Kidney tubule cell (primary cell): ENCODE measurements at regions not wholly inside any gene's neighbourhood (a gene's known extent, or its start where the extent isn't known, plus 50 kb on each side); places are given as distances from the start of the nearest gene placed in this dataset.
"Not testable (repeated sequence)": the region's sequence is repeated elsewhere in the genome, so short reads cannot be mapped to it uniquely, and the experiment has no call there.

Source experiments
- DNase-seq: peaks from one replicate; pipeline ENCODE4 v3.0.0-alpha.2; 2018; ENCODE audit warnings: low spot score

DNA sequence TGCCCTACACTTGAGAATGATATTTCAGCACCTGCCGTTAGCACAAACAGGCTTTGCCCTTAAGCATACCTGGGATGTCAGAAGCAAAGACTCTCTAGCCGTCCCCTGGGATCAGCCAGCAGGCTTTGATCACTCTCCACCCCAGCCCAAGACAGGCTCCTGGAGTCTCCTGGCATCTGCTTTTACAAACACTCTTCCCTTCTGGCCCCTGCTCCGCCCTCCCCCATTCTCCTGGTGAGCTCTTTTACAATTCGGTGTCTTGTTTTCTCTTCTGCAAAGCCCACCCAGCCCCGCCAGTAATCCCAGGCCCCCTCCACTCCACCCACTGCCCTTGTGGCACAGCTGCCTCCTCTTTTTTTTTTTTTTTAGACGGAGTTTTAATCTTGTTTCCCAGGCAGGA is 50.4 kb downstream of the KATNIP start:
- no peak for DNase-seq

DNA sequence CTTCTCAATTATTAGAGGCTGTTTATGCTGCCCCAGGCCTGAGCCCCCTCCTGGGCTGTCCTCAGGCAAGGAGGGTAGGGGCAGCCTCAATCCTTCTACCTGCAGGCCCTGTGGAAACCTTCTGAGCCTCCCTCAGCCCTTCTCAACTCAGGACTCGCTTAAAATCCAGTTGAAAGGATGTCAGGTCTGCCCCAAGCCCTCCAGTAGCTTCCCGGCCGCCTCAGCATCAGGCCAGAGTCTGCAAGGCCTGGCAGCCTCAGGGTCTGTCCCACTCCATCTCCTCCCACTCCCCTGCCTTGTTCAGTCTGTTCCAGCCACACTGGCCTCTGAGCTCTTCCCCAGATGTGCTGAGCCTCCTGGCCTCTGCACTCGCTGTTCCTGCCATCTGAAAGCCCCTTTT is 52.2 kb downstream of the KATNIP start:
- DNase-seq, result no peak

- peak; percentile 55 for DNase-seq
Observed at GRCh38 chr16:27605500-27606106, 55.7 kb downstream of the KATNIP start.

DNA sequence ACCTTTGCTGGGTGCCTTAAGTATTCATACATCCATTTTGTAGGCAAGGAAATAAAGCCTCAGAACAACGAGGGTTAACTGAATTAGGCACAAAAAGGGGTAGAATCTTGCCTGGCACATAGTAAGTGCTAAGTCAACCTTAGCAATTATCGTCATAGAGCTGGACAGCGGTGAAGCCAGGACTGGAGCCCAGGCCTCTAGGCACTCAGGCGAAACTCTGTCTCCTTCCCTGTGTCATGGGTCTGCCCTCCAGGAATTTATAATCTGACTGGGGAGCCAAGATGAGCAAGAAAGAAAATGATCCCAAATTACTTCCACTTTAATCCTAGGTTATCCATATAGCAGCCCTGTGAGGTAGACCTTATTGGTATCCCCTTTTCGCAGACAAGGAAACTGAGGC is 61.4 kb downstream of the KATNIP start:
- peak; percentile 81 for DNase-seq

GRCh38 chr16:27613238-27613791 is 63.4 kb downstream of the KATNIP start:
- no peak for DNase-seq

DNA sequence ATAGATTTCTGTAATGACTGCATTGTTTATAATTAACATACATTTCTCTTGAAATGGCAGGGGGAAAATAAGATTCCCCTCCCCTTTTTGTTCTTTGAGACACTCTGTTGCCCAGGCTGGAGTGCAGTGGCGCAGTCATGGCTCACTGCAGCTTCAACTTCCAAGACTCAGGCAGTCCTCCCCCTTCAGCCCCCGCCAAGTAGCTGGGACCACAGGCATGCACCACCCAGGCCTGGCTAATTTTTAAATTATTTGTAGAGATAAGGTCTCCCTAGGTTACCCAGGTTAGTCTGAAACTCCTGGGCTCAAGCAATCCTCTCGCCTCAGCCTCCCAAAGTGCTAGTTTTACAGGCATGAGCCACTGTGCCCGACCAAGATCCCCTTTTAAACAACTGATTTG is 67.7 kb downstream of the KATNIP start:
- peak; percentile 54 for DNase-seq

DNA sequence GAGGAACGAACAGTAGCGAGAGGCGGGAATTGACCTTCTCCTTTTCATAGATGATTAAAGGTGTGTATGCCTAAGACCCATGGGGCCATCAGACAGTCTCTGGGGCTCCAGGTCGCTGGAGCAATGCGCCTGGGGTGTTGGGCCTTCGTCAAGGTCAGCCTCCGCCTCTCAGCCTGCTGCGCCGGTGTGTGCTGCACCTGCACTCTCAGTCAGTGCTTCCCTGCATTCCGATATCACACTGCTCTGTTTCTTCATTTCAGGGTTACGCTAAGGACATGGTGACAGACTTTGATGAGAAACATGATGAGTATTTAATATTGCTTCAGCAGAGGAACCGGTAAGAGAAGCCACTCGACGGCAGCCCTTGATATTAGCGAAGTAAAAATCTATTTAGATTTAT is 68.2 kb downstream of the KATNIP start:
- no peak for DNase-seq

DNA sequence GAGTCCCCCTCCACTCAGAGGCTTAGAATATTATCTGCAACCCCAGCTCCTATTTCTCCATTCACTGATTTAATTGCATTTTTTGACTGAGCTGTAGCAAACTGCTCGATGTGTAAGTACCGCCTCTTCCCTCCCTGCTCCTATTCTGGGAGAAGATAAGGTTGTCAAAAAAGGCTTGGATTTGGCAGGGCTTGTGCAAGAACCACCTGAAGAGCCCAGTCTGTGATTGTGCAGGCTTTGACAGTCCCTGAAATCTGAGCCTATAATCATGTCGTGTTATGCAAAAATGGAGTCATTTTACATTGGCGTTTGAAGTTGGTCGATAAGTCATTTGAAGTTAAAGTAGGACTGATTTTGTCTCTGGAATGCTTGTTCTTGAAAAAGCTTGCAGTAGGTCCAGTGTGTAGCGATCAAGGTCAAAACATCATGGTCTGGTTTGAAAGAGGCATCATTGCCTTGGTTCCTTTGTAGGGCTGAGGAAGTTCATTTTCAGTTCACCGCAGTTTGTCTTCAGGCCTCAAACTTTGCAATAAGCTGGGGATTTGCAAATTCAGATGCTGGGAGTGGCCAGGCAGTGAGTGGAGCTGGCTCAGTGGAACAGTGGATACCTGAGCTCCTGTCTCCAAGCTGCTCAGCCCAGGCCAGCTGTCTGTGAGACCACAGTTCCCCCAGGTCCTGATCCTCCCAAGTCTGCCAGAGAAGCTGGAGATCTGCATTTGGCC is 68.8 kb downstream of the KATNIP start:
- no peak for DNase-seq

DNA sequence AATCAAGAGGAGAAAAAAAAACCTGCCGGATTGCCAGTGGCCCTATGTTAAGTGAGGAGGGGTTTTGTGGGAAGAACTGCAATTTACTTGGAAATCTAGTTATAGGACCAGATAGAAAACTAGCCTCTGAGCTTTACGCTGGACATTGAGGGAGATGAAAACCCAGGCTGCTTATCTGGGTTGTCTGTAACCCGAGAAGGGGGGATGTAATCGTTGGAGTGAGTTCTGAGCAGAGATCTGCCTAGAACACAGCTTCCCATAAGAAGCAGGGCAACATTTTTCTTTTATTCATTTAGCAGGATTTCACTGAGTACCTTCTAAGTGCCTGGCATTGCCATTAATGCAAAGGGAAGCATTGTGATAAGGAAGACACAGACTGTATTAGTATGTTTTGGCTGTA is 70.6 kb downstream of the KATNIP start:
- no peak for DNase-seq

- peak; percentile 15 for DNase-seq
Observed at GRCh38 chr16:27624154-27625049, 74.5 kb downstream of the KATNIP start.

DNA sequence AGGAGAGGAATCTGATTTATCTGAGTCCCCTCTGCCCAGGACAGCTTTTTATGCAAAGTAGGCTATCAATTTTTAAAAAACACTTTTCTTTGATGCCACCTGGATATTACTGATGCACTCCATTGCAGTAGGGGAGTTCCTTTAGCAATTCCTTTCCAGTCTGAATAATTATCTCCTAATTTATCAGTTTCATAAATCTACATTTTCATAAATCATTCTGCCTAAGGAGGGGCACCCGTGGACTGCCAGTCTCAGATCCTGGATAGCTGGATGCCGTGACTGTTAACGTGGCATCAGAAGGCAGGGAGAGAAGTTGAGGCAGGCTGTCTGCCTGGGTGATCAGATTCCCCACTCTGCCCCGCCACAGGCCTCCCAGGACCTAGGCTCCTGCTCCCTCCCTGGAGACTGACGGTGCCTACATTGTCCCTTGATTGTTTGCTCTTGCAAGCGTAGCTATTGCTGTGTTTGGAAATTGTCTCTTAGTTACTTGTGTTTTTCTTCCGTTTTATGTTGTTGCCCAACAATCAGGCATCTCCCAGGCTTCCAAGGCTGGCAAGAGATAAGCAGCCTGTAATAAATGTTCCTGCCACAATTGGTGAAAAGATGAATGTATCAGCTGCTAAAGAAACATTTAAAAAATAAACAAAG is 75.2 kb downstream of the KATNIP start:
- DNase-seq, result no peak

DNA sequence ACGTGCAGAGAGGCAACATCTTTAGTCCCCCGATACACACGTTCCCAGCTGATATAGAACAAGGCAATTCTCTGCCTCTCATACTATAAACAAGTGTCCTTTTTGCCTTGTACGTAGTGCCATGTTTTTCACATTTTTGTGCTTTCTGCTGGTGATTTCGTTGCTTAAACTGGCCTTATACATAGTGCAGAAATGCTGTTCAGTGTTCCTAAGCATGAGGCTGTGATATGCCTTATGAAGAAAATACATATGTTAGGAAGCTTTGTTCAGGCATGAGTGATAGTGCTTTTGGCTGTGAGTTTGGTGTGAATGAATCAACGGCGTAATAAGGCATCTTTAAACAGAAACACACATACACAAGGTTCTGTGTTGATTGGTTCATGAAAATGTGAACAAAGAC is 77.2 kb downstream of the KATNIP start:
- no peak for DNase-seq

GRCh38 chr16:27628241-27628942 is 78.4 kb downstream of the KATNIP start:
- DNase-seq, result no peak

DNA sequence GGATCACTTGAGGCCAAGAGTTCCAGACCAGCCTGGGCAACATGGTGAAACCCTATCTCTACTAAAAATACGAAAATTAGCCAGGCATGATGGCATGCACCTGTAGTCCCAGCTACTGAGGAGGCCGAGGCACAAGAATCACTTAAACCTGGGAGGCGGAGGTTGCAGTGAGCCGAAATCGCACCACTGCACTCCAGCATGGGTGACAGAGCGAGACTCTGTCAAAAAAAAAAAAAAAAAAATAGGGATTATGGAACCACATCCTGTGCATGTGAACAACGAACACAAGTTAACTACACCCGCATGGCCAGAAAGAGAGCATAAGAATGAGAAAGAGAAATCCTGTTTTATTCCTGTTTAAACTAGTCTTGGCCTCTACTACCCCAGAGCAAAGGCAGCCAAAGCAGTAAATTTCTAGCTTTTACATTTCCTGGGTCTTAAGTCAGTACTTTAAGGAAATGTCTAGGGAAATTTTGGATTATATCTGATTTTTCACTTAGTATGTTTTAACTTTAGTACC is 79.1 kb downstream of the KATNIP start:
- not testable (repeated sequence) for DNase-seq

DNA sequence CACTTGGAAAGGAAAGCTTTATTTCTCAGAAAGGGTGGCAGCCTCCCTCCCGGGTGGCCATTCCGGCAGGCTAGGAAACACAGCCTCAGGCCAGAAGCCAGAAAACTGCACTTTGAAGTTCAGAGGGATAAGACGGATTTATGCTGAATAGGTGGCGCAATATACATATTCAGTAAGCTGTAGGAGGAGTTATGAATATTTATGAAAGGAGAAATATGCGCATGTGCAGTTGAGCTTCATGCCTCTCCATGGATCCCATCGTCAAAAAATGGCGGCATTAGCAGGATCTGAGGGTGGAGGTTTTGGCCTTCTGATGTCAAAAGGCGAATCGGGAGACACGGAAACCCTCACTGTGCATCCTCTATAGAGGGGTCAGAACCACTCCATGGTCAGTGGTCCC is 82.3 kb downstream of the KATNIP start:
- DNase-seq, result no peak

- no peak for DNase-seq
Observed at GRCh38 chr16:27633221-27633620, 83.3 kb downstream of the KATNIP start.

DNA sequence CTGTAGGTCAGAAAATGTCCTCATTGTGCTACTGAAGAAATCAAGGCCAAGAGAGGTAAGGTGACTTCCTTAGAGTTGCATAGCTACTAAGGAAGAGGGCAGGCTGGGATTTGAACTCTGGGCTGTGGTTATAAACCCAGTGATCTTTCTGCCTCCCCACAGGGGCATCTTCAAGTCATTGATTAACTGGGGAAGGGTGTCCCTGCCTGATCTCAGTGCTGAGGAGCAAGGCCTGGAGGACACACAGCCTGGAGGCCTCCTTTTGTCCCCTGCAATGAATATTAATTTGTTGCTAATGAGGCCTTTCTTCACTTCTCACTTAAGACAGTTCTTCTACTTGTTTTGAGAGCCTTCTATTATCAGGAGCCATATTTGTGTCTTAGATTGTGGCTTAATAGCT is 83.8 kb downstream of the KATNIP start:
- no peak for DNase-seq

DNA sequence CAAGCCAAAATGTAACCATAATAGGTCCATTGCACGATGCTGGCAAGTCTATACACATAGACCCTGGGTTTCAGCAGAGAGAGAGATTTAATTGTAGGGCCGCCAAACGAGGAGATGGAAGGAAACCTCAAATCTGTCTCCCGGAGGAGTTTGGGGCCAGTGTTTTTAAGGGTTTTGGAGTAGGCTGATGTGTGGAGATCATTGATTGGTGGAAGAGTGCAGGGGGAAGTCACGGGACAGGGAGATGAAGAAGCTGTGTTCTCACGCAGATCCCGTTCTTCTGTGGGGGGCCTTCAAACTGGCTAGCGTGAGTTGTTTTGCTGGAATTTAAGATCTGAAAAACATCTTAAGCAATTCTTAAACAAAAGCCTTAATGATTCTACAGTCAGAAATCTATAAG is 84.8 kb downstream of the KATNIP start:
- DNase-seq, result no peak

GRCh38 chr16:27636453-27637240 is 86.7 kb downstream of the KATNIP start:
- no peak for DNase-seq

GRCh38 chr16:27638833-27639560 is 89.1 kb downstream of the KATNIP start:
- DNase-seq, result no peak
